H1 (cell line): ENCODE measurements at regions not wholly inside any gene's neighbourhood (a gene's known extent, or its start where the extent isn't known, plus 50 kb on each side); places are given as distances from the start of the nearest gene placed in this dataset.
"Not testable (repeated sequence)": the region's sequence is repeated elsewhere in the genome, so short reads cannot be mapped to it uniquely, and the experiment has no call there.

Experiments
- CTCF ChIA-PET: fragments of 300-600 bp; sonication (Branson Sonifier 250); formaldehyde crosslinking; loops from one replicate; lab custom pipeline; 2021; ENCODE audit not compliant: partially characterized antibody; lab: Charles Lee
- POLR2A ChIA-PET: fragments of 300-600 bp; sonication (Branson Sonifier 250); formaldehyde crosslinking; loops from one replicate; lab custom pipeline; 2021; ENCODE audit warnings: inconsistent platforms; ENCODE audit not compliant: partially characterized antibody; lab: Charles Lee
- DNase-seq, 2 experiments: peaks; one replicate each; pipeline versions ENCODE4 v3.0.0 to v3.0.0-alpha.2; 2010 to 2022; ENCODE audit warnings: low spot score in 2 of 2, low read depth in 1 of 2, mixed read lengths in 1 of 2
- FAIRE-seq: peaks from 2 replicates; lab custom pipeline; 2011; peaks lifted over from hg19 to GRCh38; lab: Jason Lieb, UNC
- H2AFZ ChIP-seq: 2 replicates; pipeline ENCODE4 v1.8.1; 2012; ENCODE audit warnings: low read length, inconsistent platforms
- H2AK5ac ChIP-seq: 2 replicates; pipeline ENCODE4 v1.6.1; 2013; ENCODE audit warnings: low read depth, low read length
- H2BK120ac ChIP-seq: replicated peaks from 2 replicates; pipeline ENCODE3; 2013; ENCODE audit warnings: low read depth, low read length, inconsistent platforms
- H2BK12ac ChIP-seq: 2 replicates; pipeline ENCODE4 v1.6.1; 2013; ENCODE audit warnings: low read depth, low read length
- H2BK15ac ChIP-seq: 2 replicates; pipeline ENCODE4 v1.6.1; 2013; ENCODE audit warnings: low read length
- H2BK20ac ChIP-seq: 2 replicates; pipeline ENCODE4 v1.6.1; 2013; ENCODE audit warnings: low read length
- H2BK5ac ChIP-seq: 2 replicates; pipeline ENCODE4 v1.6.1; 2013; ENCODE audit warnings: low read depth, low read length
- H3K14ac ChIP-seq: 2 replicates; pipeline ENCODE4 v1.6.1; 2013; ENCODE audit warnings: inconsistent platforms; ENCODE audit not compliant: insufficient read length
- H3K18ac ChIP-seq: 2 replicates; pipeline ENCODE4 v1.6.1; 2013; ENCODE audit warnings: low read length; ENCODE audit errors: extremely low read depth
- H3K23ac ChIP-seq: 2 replicates; pipeline ENCODE4 v1.6.1; 2013; ENCODE audit warnings: inconsistent platforms; ENCODE audit not compliant: insufficient read length
- H3K23me2 ChIP-seq: 2 replicates; pipeline ENCODE4 v1.6.1; 2013; ENCODE audit warnings: low read depth, low read length
- H3K27ac ChIP-seq: 2 replicates; pipeline ENCODE4 v1.6.1; 2011; ENCODE audit warnings: low read depth, low read length, inconsistent platforms
- H3K27me3 ChIP-seq, 4 experiments: replicated peaks in 1 of 4; 1 replicate in 1 of 4; 2 replicates in 3 of 4; pipeline versions ENCODE4 v1.6.1 to v1.8.1; 2011 to 2013; ENCODE audit warnings: low read length in 3 of 4, mild to moderate bottlenecking in 3 of 4, inconsistent platforms in 2 of 4, mixed read lengths in 2 of 4, moderate library complexity in 1 of 4; ENCODE audit not compliant: control insufficient read depth in 3 of 4, insufficient read depth in 3 of 4; ENCODE audit errors: extremely low read depth in 1 of 4
- H3K36me3 ChIP-seq, 4 experiments: 2 replicates each; pipeline versions ENCODE4 v1.6.1 to v1.8.1; 2011 to 2013; ENCODE audit warnings: mild to moderate bottlenecking in 4 of 4, low read length in 3 of 4, moderate library complexity in 2 of 4, control low read depth in 1 of 4, inconsistent platforms in 1 of 4; ENCODE audit not compliant: insufficient read depth in 4 of 4, control insufficient read depth in 2 of 4
- H3K4ac ChIP-seq: replicated peaks from 2 replicates; pipeline ENCODE3; 2013; ENCODE audit warnings: low read length, low read depth, mixed read lengths, inconsistent platforms; ENCODE audit not compliant: insufficient read length
- H3K4me1 ChIP-seq, 4 experiments: replicated peaks in 1 of 4; 1 replicate in 1 of 4; 2 replicates in 3 of 4; pipeline versions ENCODE4 v1.6.1 to v1.8.1; 2011 to 2013; ENCODE audit warnings: low read length in 3 of 4, inconsistent platforms in 2 of 4, mixed read lengths in 1 of 4; ENCODE audit not compliant: insufficient read depth in 4 of 4, control insufficient read depth in 3 of 4
- H3K4me2 ChIP-seq, 2 experiments: 2 replicates each; pipeline versions ENCODE4 v1.6.1 to v1.8.1; 2011 to 2013; ENCODE audit warnings: low read depth in 2 of 2, low read length in 2 of 2, control low read depth in 1 of 2, inconsistent platforms in 1 of 2, mild to moderate bottlenecking in 1 of 2; ENCODE audit not compliant: insufficient read depth in 1 of 2
- H3K4me3 ChIP-seq, 4 experiments: fragments of 200-600, 300-600 bp in 1 of 4; sonication (generic), shearing (Covaris generic), sonication (Bioruptor Twin) in 1 of 4; 2 replicates each; pipeline versions ENCODE4 v1.5.1 to v1.8.1; 2011 to 2016; ENCODE audit warnings: low read length in 4 of 4, low read depth in 3 of 4, control low read depth in 2 of 4, inconsistent platforms in 2 of 4, mild to moderate bottlenecking in 2 of 4, mixed read lengths in 1 of 4, moderate library complexity in 1 of 4; ENCODE audit not compliant: insufficient read depth in 2 of 4; ENCODE audit errors: extremely low read depth in 1 of 4
- H3K56ac ChIP-seq: replicated peaks from 2 replicates; pipeline ENCODE3; 2013; ENCODE audit warnings: low read depth, mild to moderate bottlenecking, mixed read lengths, low read length, inconsistent platforms; ENCODE audit not compliant: insufficient read length
- H3K79me1 ChIP-seq: 2 replicates; pipeline ENCODE4 v1.6.1; 2013; ENCODE audit warnings: low read depth, low read length, control low read depth
- H3K79me2 ChIP-seq, 2 experiments: 2 replicates each; pipeline versions ENCODE4 v1.6.1 to v1.8.1; 2012 to 2013; ENCODE audit warnings: low read length in 2 of 2, mild to moderate bottlenecking in 2 of 2, inconsistent platforms in 1 of 2; ENCODE audit not compliant: insufficient read depth in 2 of 2, control insufficient read depth in 1 of 2
- H3K9ac ChIP-seq, 4 experiments: replicated peaks in 1 of 4; 1 replicate in 1 of 4; 2 replicates in 3 of 4; pipeline versions ENCODE4 v1.6.1 to v1.8.1; 2011 to 2013; ENCODE audit warnings: low read depth in 3 of 4, low read length in 3 of 4, control low read depth in 2 of 4, mild to moderate bottlenecking in 2 of 4, moderate library complexity in 2 of 4, inconsistent platforms in 1 of 4; ENCODE audit errors: extremely low read depth in 1 of 4
- H3K9me3 ChIP-seq, 2 experiments: 2 replicates each; pipeline versions ENCODE4 v1.6.1 to v1.8.1; 2012 to 2013; ENCODE audit warnings: mild to moderate bottlenecking in 2 of 2, moderate library complexity in 2 of 2, control low read depth in 1 of 2, inconsistent platforms in 1 of 2, low read depth in 1 of 2, low read length in 1 of 2, mixed read lengths in 1 of 2; ENCODE audit not compliant: insufficient read depth in 2 of 2
- H4K20me1 ChIP-seq, 2 experiments: replicated peaks in 1 of 2; 2 replicates each; pipeline versions ENCODE3 to v1.8.1; 2011 to 2013; ENCODE audit warnings: inconsistent platforms in 2 of 2, low read length in 2 of 2, mild to moderate bottlenecking in 1 of 2; ENCODE audit not compliant: insufficient read depth in 2 of 2, control insufficient read depth in 1 of 2
- H4K5ac ChIP-seq: 2 replicates; pipeline ENCODE4 v1.6.1; 2013; ENCODE audit warnings: low read length, low read depth, mixed read lengths, inconsistent platforms; ENCODE audit not compliant: insufficient read length
- H4K8ac ChIP-seq: 2 replicates; pipeline ENCODE4 v1.8.0; 2013; ENCODE audit warnings: mild to moderate bottlenecking, moderate library complexity, low read length, inconsistent platforms; ENCODE audit not compliant: insufficient read depth; ENCODE audit errors: extremely low read depth
- H4K91ac ChIP-seq: replicated peaks from 2 replicates; pipeline ENCODE3; 2013; ENCODE audit warnings: low read length, mixed read lengths, inconsistent platforms; ENCODE audit not compliant: insufficient read length
- EGR1 ChIP-seq: IDR thresholded peaks from 2 replicates; pipeline ENCODE4 v1.6.1; 2011; ENCODE audit warnings: low read depth, low read length, borderline replicate concordance
- FOSL1 ChIP-seq: IDR thresholded peaks from 2 replicates; pipeline ENCODE4 v1.6.1; 2011; ENCODE audit warnings: mild to moderate bottlenecking, low read depth, low read length, moderate library complexity; ENCODE audit not compliant: insufficient read depth
- HDAC6 ChIP-seq: IDR thresholded peaks from one replicate; pipeline ENCODE4 v1.7.1; 2012; ENCODE audit warnings: low read depth, mild to moderate bottlenecking, inconsistent platforms, low read length, moderate library complexity
- NRF1 ChIP-seq: IDR thresholded peaks from 2 replicates; pipeline ENCODE4 v1.6.1; 2011; ENCODE audit warnings: mild to moderate bottlenecking, low read depth, low read length, improper control_type of control experiment
- PHF8 ChIP-seq: fragments of 200-600 bp; sonication (generic); conservative IDR thresholded peaks from 2 replicates; pipeline ENCODE4 v1.7.1; 2012; ENCODE audit warnings: low read depth, mild to moderate bottlenecking, inconsistent platforms, low read length, moderate library complexity
- POLR2A ChIP-seq, 2 experiments: IDR thresholded peaks; 1 replicate in 1 of 2; 2 replicates in 1 of 2; pipeline ENCODE4 v1.6.1; 2011; ENCODE audit warnings: low read depth in 2 of 2, low read length in 2 of 2, mild to moderate bottlenecking in 2 of 2; ENCODE audit errors: control extremely low read depth in 1 of 2
- POU5F1 ChIP-seq: IDR thresholded peaks from 2 replicates; pipeline ENCODE4 v1.6.1; 2011; ENCODE audit warnings: low read depth, mild to moderate bottlenecking, low read length, moderate library complexity
- WGBS, 2 experiments: shearing (Covaris generic) in 1 of 2; methylation state at CpG; one replicate each; pipeline versions ENCODE4 v1.1.6 to v1.1.7; 2013 to 2015; ENCODE audit warnings: low lambda C conversion rate in 2 of 2, mixed read lengths in 2 of 2, inconsistent platforms in 1 of 2, low coverage in 1 of 2, missing lambda C conversion rate in 1 of 2; ENCODE audit not compliant: insufficient replicate concordance in 2 of 2, insufficient coverage in 1 of 2, insufficient read length in 1 of 2; ENCODE audit errors: extremely low coverage in 1 of 2, missing lambda C conversion rate in 1 of 2; 5-methylcytosine and 5-hydroxymethylcytosine counted together
- TF ChIP-seq, protein P1 (sequence below): IDR thresholded peaks from 2 replicates; pipeline ENCODE4 v1.6.1; 2011; ENCODE audit warnings: low read depth, mild to moderate bottlenecking, low read length; ENCODE audit not compliant: insufficient read depth

DNA sequence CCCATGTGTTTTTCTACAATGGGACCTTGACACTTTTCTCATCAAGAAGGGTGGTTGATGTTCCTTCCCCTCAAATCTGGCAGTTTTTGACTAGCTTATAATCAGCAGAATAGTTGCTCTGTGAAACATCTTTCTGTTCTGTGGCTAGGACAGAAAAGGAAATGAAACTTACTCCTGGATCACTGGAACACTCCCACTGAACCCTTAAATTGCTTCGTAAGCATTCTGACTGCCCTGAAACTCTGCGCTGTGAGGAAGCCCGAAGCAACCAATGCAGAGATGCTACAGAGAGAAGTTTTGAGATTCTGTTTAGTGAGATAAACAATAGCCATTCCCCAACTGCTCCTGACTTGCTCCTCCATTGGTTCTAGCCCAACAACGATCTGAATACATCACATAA is 602.2 kb downstream of the CENPC start (continued):
- TF ChIP-seq POU5F1, result no peak
- TF ChIP-seq FOSL1, result no peak
- TF ChIP-seq, protein P1, sequence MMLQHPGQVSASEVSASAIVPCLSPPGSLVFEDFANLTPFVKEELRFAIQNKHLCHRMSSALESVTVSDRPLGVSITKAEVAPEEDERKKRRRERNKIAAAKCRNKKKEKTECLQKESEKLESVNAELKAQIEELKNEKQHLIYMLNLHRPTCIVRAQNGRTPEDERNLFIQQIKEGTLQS, result no peak
- no peak for TF ChIP-seq EGR1
- no peak for TF ChIP-seq HDAC6
- TF ChIP-seq PHF8, result no peak
- no peak for TF ChIP-seq NRF1
- no peak for TF ChIP-seq POLR2A (IDR thresholded peaks at IDR 0.05; ENCODE audit: control extremely low read depth in 1 of 2, low read depth in 2 of 2, low read length in 2 of 2)
- TF ChIP-seq, all 59 proteins: peak for 0

DNA sequence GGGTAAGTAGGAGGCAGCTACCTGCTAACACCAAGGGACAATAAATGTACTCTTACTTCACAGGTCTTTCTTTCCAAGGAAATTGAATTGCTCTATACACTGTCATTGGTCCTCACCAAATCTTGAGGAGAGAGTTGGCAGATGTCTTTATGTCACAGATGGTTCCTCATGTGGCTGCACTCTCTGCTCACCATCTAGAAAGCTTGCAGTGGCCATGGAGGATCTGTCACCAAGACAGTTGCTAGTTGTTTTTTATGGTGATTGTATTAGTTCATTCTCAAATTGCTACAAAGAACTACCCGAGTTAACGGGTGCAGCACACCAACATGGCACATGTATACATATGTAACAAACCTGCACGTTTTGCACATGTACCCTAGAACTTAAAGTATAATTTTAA is 613.3 kb downstream of the CENPC start:
- FAIRE-seq, POLR2A ChIA-PET, DNase-seq, H4K8ac ChIP-seq, H3K9ac ChIP-seq, H3K27me3 ChIP-seq, H3K4me1 ChIP-seq, H2AFZ ChIP-seq, H4K5ac ChIP-seq, H3K79me1 ChIP-seq, H2BK120ac ChIP-seq, H3K4me3 ChIP-seq, H3K79me2 ChIP-seq, H3K14ac ChIP-seq, H2BK20ac ChIP-seq, H4K91ac ChIP-seq, H3K23me2 ChIP-seq, H3K27ac ChIP-seq, H2BK12ac ChIP-seq, H3K4me2 ChIP-seq, H3K4ac ChIP-seq, H3K36me3 ChIP-seq, H3K56ac ChIP-seq, H4K20me1 ChIP-seq, CTCF ChIA-PET, H2BK15ac ChIP-seq, H3K9me3 ChIP-seq, H3K23ac ChIP-seq, H3K18ac ChIP-seq, H2BK5ac ChIP-seq, H2AK5ac ChIP-seq: not testable (repeated sequence)
- WGBS, 2 experiments, result 94% methylated on average over 3 of the region's 3 CpGs; no CpG with 5 or more reads in 1 of the 2 experiments
